Naive B cell (primary cell): ENCODE measurements at regions not wholly inside any gene's neighbourhood (a gene's known extent, or its start where the extent isn't known, plus 50 kb on each side); places are given as distances from the start of the nearest gene placed in this dataset.

Source experiments
- ATAC-seq, 2 donors: fragments of 150-1000 bp; cut with Tn5 transposase; 2 replicates each; pipeline ENCODE4 v1.10.0; 2021; ENCODE audit warnings: low read depth in 2 of 2, mild to moderate bottlenecking in 2 of 2, moderate library complexity in 2 of 2
- DNase-seq: peaks from one replicate; pipeline ENCODE4 v3.0.0; 2022
- H3K27ac Mint-ChIP-seq, 6 donors: one replicate each; pipeline ENCODE4 v1.8.0; 2020 to 2022; ENCODE audit warnings: mild to moderate bottlenecking in 6 of 6, mixed read lengths in 6 of 6, moderate library complexity in 5 of 6, inconsistent platforms in 2 of 6
- H3K27me3 Mint-ChIP-seq, 3 donors: one replicate each; pipeline ENCODE4 v1.8.0; 2021 to 2022; ENCODE audit warnings: mixed read lengths in 3 of 3, mild to moderate bottlenecking in 1 of 3
- H3K36me3 Mint-ChIP-seq, 2 donors: one replicate each; pipeline ENCODE4 v1.8.0; 2020 to 2022; ENCODE audit warnings: mixed read lengths in 2 of 2, inconsistent platforms in 1 of 2, mild to moderate bottlenecking in 1 of 2
- H3K4me1 Mint-ChIP-seq, 3 donors: one replicate each; pipeline ENCODE4 v1.8.0; 2020 to 2022; ENCODE audit warnings: mixed read lengths in 3 of 3, inconsistent platforms in 1 of 3, mild to moderate bottlenecking in 1 of 3, moderate library complexity in 1 of 3
- H3K4me3 Mint-ChIP-seq, 8 donors: one replicate each; pipeline ENCODE4 v1.8.0; 2020 to 2022; ENCODE audit warnings: mild to moderate bottlenecking in 8 of 8, mixed read lengths in 8 of 8, moderate library complexity in 8 of 8, inconsistent platforms in 2 of 8
- H3K9me3 Mint-ChIP-seq, 7 donors: one replicate each; pipeline ENCODE4 v1.8.0; 2020 to 2022; ENCODE audit warnings: mixed read lengths in 7 of 7, mild to moderate bottlenecking in 5 of 7, inconsistent platforms in 2 of 7, moderate library complexity in 1 of 7

DNA sequence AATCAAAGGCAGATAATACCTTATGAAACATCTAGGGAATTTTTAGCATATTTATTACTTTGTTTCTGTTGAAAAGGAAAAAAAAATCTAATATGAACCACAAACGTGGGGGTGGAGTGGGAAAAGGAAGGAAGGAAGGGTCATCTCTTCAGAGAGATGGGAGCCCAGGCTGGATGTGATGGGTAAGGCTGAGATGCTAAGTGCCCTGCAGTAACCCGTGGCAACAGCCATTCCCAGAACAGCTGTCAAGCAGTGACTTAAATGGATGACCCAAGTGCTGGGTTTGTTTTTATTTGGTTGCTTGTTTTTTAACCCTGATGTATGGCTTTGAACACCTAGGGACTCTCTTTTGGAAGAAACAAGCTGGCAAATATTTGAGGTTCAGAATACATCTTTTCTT, 50.7 kb upstream of the KLF7 start:
- Mint-ChIP-seq H3K27ac (no peak overlapping the region), H3K9me3 (peaks cover 0 to 6% (median 1%) of the 10 kb centered on the region in 7 donors), H3K36me3 (peaks cover 5 to 6% of the 10 kb centered on the region in 2 donors), H3K4me3 (no peak overlapping the region), H3K4me1 (no peaks in the 10 kb centered on the region), H3K27me3 (peaks cover 0 to 10% (median 0%) of the 10 kb centered on the region in 3 donors)
- no peak for ATAC-seq
- DNase-seq, result no peak

DNA sequence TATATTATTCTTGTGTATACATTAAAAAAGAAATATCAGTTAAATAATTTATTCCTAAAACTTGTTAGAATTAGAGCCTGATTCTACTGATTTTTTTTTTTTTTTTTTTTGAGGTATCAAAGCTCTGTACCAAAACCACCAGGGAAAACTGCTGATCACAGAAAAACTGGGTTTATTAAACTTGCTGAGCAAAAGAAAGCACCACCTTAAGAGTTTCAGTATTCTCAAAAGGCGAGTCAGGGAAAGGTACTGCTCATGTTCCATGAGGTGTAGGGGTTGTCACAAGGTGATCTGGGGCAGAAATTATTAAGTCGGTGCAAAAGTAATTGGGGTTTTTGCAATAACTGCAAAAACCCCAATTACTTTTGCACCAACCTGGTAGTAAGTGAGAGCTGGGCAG, 51.7 kb upstream of the KLF7 start:
- peaks cover 0 to 11% (median 4%) of the 10 kb centered on the region in 3 donors for H3K27me3 Mint-ChIP-seq
- ATAC-seq (no peak), DNase-seq (no peak)
- no peak overlapping the region for H3K4me3 Mint-ChIP-seq
- no peaks in the 10 kb centered on the region for H3K9me3 Mint-ChIP-seq
- no peak overlapping the region for H3K27ac Mint-ChIP-seq
- H3K4me1 Mint-ChIP-seq, result no peaks in the 10 kb centered on the region
- no peaks in the 10 kb centered on the region for H3K36me3 Mint-ChIP-seq

DNA sequence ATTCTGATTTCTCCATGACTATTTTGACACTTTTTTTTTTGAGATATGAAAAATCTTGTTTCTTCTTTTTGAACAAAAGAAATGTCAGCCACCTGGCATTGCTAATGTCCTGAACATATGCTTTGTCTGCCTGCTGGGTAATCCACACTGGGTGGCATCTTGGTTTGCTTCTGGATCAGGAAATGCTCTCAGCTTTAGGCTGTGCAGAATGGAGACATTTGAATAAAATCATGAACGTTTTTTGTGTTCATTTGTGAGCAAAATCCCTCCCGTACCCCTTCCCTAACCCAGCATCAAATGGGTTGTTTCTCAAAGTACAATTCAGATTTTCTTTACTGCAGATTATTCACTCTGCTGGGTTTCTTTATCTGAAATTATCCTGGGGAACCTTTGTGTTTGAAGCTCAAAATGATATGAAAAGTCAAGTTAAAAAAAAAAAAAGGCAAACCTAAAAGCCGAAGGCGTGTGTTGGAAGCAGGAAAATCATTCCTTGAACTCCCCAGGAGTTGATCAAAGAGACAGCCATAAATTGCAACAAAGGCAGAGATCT, 53.4 kb upstream of the KLF7 start:
- Mint-ChIP-seq H3K4me1 (no peaks in the 10 kb centered on the region), H3K9me3 (no peaks in the 10 kb centered on the region), H3K27ac (no peak overlapping the region), H3K27me3 (peaks cover 3 to 11% (median 10%) of the 10 kb centered on the region in 3 donors), H3K36me3 (no peaks in the 10 kb centered on the region), H3K4me3 (no peak overlapping the region)
- DNase-seq (no peak), ATAC-seq (no peak)

DNA sequence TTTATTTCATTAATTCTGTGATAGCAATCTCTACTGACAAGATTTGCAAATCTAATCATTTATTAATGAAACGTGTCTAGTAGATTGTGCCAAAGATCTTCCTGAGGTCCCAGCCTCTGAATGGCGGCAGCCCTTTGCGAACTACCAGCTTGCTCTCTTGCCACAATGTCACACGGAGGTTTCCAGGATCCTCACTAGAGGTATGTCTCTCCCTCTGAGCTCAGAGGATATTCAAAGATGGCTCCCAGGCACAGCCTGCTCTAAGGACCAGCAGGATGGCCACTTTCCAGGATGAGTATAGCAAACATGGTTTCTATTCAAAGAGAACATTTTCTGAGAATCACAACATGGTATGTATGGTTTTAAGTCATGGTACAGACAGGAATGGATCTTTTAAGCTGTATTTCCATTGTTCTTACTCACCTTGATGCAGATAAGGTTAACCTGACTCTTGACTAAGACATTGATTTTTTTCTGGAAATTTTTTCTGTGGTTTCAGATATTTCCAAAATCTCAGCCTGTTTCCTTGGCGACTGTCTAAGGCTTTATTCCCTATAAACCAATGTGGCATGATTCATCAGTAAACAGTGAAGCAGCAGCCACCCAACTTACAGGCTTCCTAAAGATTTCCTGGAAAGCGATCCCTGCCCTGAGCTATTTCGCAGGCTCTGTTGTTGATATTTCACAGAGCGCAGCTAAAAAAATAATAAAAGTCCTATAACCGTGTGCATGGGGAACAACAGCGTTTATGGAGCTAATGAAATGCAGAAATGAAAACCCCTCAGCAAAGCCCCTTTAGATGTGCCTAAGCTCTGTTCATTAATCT, 54.1 kb upstream of the KLF7 start:
- no peaks in the 10 kb centered on the region for H3K36me3 Mint-ChIP-seq
- DNase-seq (no peak), ATAC-seq (no peak)
- H3K27me3 Mint-ChIP-seq, result peaks cover 3 to 15% (median 10%) of the 10 kb centered on the region in 3 donors
- H3K4me1 Mint-ChIP-seq, result no peaks in the 10 kb centered on the region
- peak overlapping the region in 1 of 8 donors; percentile 22 for H3K4me3 Mint-ChIP-seq
- H3K9me3 Mint-ChIP-seq, result no peaks in the 10 kb centered on the region
- H3K27ac Mint-ChIP-seq, result peak overlapping the region in 1 of 6 donors; percentile 68

DNA sequence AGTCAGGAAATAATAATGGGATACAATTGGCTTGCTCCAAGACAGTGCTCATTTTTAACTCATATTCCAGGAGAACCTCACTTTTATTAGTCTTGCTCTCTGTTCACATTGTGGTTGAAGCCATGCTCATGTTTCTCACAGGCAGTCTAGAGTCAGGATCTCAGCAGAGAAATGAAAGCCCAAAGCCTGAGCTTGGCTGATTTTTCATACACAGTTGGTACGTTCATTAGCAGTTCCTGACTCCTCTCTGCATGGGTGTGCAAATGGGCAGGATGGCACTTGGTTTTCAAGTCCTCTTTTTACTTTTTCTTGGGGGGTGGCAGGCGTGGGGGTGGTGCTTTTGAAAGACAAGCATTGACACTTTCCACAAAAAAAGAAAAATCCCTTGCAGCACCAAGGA, 56.0 kb upstream of the KLF7 start:
- no peaks in the 10 kb centered on the region for H3K36me3 Mint-ChIP-seq
- DNase-seq, result no peak
- no peaks in the 10 kb centered on the region for H3K4me1 Mint-ChIP-seq
- no peak overlapping the region for H3K4me3 Mint-ChIP-seq
- H3K27ac Mint-ChIP-seq, result no peak overlapping the region
- ATAC-seq, result no peak
- H3K9me3 Mint-ChIP-seq, result no peaks in the 10 kb centered on the region
- H3K27me3 Mint-ChIP-seq, result peaks cover 8 to 15% (median 10%) of the 10 kb centered on the region in 3 donors

DNA sequence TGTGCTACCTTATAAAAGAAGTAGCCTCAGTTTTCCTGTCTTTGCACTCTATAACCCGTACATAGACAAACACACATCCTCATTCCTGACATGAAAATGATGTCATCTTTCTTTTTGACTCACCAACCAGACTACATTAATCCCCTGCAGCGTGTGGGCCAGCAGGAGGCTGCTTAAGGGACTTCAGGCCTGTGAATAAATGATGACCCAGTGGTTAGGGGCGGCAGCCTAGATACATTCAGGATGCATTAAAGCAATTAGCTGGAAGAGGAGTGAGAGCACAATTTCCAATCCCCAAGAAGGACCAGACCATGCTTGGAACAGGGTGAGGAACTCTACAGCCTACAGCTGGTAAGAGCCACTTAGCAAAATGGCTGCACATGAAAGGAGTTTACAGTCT, 57.3 kb upstream of the KLF7 start:
- H3K4me1 Mint-ChIP-seq, result no peaks in the 10 kb centered on the region
- H3K27me3 Mint-ChIP-seq, result peaks cover 8 to 18% (median 10%) of the 10 kb centered on the region in 3 donors
- ATAC-seq (no peak), DNase-seq (no peak)
- H3K4me3 Mint-ChIP-seq, result no peak overlapping the region
- H3K27ac Mint-ChIP-seq, result no peak overlapping the region
- H3K9me3 Mint-ChIP-seq, result no peaks in the 10 kb centered on the region
- H3K36me3 Mint-ChIP-seq, result no peaks in the 10 kb centered on the region

DNA sequence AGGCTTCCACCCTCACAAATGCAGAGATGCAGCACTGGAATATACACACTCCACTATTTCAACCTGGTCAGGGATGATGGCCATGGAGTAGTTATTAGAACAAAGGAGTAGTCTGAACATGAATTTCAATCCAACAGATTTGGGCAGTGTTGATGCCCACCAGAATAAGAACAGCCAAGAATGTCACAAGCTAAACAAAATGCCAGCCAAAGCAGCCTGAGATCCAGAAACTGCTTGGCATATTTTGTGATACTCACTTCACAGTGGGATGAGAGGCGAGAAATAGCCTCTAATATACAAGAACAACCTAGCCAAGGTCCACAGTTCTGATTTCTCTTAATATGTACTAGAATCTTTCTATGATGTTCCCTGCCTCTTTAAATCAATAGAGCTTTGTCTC, 58.6 kb upstream of the KLF7 start:
- Mint-ChIP-seq H3K4me1 (no peaks in the 10 kb centered on the region), H3K4me3 (no peak overlapping the region), H3K27ac (no peak overlapping the region), H3K36me3 (peaks cover 3 to 6% of the 10 kb centered on the region in 2 donors), H3K9me3 (peaks cover 0 to under 1% (median 0%) of the 10 kb centered on the region in 7 donors), H3K27me3 (peaks cover 8 to 23% (median 10%) of the 10 kb centered on the region in 3 donors)
- ATAC-seq, result no peak
- DNase-seq, result no peak

DNA sequence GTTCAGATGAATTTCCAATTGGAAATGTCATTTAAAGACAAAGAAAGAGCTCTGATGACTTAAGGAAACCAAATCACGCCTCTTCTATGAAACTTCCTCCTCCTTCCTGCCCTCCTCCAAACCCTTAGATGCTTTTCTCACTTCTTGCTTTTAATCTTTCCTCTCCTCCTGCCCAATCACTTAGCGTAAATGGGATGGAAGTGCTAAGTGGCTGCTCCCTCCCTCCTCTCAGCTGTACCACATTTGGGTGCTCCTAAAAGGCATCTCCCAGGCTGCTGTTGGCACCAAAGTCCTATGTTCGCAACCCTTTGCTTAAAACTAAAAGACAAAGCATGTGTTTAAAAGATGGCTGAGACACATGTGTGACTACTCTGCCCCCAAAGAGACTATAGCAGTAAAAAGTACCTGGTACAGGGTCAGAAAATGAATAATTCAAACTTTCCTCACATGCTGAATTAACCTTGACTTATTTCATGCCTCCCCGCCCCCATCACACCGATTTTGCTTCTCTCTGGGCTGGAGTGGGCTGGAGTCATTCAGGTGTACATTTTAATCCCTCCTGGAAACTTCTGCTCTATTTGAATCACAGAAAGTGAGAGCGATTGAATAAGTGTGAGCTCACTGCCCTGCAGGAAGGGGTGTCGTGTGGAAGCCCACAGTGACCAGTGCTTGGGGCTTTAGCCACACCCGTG, 59.2 kb upstream of the KLF7 start:
- Mint-ChIP-seq H3K36me3 (peaks cover 3 to 12% of the 10 kb centered on the region in 2 donors), H3K4me3 (peak overlapping the region in 1 of 8 donors; percentile 16), H3K9me3 (peaks cover 0 to 5% (median 0%) of the 10 kb centered on the region in 7 donors), H3K27me3 (peaks cover 8 to 23% (median 10%) of the 10 kb centered on the region in 3 donors), H3K4me1 (no peaks in the 10 kb centered on the region), H3K27ac (peak overlapping the region in 1 of 6 donors; percentile 39)
- ATAC-seq (no peak), DNase-seq (no peak)

DNA sequence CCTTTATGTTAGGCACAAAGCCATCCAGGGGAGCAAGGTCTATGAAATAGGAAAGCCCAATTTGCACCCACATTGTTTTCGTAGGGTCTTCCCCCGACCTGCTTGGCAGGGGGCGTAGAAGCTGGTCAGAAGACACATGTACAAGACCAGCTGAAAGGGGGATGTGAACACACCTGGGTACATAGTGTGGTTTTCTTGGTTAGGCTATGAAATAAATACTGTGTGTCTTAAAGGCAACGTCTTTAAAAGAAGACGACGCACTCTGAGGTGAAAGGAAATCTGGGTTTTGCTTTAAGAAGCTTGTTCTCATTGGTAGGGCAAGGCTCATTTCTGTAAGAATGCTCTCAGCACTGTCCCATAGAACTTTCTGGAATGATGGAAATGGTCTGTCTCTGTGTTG, 60.0 kb upstream of the KLF7 start:
- ATAC-seq, result no peak
- H3K27me3 Mint-ChIP-seq, result peaks cover 8 to 23% (median 10%) of the 10 kb centered on the region in 3 donors
- H3K4me3 Mint-ChIP-seq, result no peak overlapping the region
- H3K4me1 Mint-ChIP-seq, result peaks cover 4 to 7% (median 6%) of the 10 kb centered on the region in 3 donors
- peaks cover 8 to 12% of the 10 kb centered on the region in 2 donors for H3K36me3 Mint-ChIP-seq
- no peak for DNase-seq
- peaks cover 0 to 5% (median 0%) of the 10 kb centered on the region in 7 donors for H3K9me3 Mint-ChIP-seq
- no peak overlapping the region for H3K27ac Mint-ChIP-seq

DNA sequence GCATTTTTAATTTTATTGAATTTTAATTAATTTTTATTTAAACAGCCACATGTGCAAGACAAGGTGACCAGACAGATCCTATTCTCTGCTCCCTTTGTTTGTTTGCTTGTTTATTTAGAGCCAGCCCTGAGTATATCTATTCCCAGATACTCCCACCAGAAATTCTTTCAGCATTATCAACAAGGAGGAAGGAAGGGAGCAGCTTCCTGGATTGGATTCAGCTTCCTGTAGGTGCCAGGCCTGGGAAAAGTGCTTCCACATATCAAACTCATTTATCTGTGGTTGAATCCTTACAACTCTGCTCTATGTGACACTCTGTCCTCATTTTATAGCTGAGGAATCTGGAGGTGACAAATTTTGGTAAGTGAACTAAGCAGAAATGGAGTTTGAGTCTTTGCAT, 60.5 kb upstream of the KLF7 start:
- H3K27ac Mint-ChIP-seq, result no peak overlapping the region
- H3K27me3 Mint-ChIP-seq, result peaks cover 8 to 21% (median 10%) of the 10 kb centered on the region in 3 donors
- H3K36me3 Mint-ChIP-seq, result peaks cover 9 to 12% of the 10 kb centered on the region in 2 donors
- DNase-seq (no peak), ATAC-seq (no peak)
- peaks cover 0 to 5% (median 0%) of the 10 kb centered on the region in 7 donors for H3K9me3 Mint-ChIP-seq
- peaks cover 4 to 10% (median 7%) of the 10 kb centered on the region in 3 donors for H3K4me1 Mint-ChIP-seq
- no peak overlapping the region for H3K4me3 Mint-ChIP-seq

DNA sequence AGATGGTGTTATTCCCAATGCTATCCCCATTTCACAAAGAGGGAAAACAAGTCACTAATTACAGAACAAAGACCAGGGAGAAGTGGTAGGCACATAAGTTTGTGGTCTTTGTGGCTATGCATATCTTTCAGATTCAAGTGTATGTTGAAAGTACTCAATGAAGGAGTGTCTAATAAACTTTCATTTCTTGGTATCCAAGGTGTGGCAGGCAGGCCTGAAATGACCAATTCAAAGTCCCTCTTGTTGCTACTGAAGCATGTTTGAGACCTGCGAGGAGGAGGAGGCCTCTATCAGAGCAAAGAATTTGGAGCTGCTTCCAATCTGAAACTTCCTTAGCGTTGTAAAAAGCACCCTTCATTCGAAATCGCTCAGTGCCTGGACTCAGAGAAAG, 60.9 kb upstream of the KLF7 start:
- peaks cover 4 to 14% (median 7%) of the 10 kb centered on the region in 3 donors for H3K4me1 Mint-ChIP-seq
- H3K27me3 Mint-ChIP-seq, result peaks cover 8 to 18% (median 10%) of the 10 kb centered on the region in 3 donors
- H3K9me3 Mint-ChIP-seq, result peaks cover 0 to 5% (median 0%) of the 10 kb centered on the region in 7 donors
- no peak overlapping the region for H3K27ac Mint-ChIP-seq
- H3K36me3 Mint-ChIP-seq, result peaks cover 9 to 12% of the 10 kb centered on the region in 2 donors
- ATAC-seq (no peak), DNase-seq (no peak)
- H3K4me3 Mint-ChIP-seq, result no peak overlapping the region

DNA sequence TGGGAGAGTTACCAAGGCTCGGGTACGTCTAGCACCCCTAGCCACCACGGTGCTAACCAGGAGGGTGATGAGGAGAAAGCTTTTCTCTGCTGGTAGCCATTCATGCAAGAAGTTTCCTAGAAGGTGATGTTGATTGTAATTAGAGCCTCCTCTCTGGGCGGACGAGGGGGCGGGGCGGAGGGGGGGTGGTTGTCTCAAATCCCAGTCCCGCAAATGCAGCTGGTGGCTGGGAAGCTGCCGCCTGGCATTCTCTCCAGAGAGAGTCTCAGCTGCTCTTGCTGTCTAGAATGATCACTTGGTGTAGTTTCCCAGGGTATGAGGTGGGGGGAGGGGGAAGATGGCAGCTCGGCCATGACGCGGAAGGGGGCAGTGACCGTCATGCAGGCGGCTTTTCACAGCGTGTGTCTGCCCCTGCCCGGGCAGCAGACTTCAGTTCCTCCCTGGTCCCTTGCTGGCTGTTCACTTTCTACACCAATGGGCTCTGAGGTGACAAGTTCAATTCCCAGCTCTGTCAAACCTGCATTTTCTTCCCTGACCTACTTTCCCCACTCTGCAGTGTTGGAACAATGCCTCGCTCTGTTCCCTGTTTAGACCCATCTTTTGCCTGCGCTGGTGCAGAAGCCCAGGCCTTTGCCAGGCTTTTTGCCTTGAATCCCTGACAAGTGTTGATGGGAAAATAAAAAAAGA, 61.5 kb upstream of the KLF7 start:
- no peak overlapping the region for H3K4me3 Mint-ChIP-seq

DNA sequence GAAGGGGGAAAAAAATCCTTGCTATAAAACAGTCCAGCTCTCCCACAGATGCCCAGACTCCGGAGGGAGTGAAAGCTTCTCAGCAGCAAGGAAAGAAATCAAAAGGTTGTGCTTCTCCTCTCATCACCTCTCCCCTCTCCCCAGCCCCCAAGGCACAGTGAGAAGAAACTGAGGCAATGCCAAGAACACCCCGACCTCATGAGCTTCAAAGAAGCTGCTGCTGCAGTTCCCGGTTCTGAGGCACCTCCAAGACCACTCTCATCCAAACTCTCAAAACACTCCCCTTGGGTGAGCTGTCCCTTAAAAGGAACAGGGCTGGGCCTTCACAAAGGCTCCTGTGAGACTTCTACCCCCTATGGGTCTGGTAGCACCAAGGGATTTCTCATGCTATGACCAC, 62.0 kb upstream of the KLF7 start:
- ATAC-seq, result no peak
- Mint-ChIP-seq H3K36me3 (peaks cover 9 to 12% of the 10 kb centered on the region in 2 donors), H3K9me3 (peaks cover 0 to 5% (median 0%) of the 10 kb centered on the region in 7 donors), H3K4me3 (no peak overlapping the region), H3K27ac (no peak overlapping the region), H3K27me3 (peaks cover 3 to 18% (median 8%) of the 10 kb centered on the region in 3 donors), H3K4me1 (peaks cover 4 to 17% (median 7%) of the 10 kb centered on the region in 3 donors)
- DNase-seq, result no peak

More for the DNA sequence above, 61.5 kb upstream of the KLF7 start:
- ATAC-seq, result no peak
- Mint-ChIP-seq H3K4me1 (peaks cover 4 to 17% (median 7%) of the 10 kb centered on the region in 3 donors), H3K9me3 (peaks cover 0 to 5% (median 0%) of the 10 kb centered on the region in 7 donors), H3K27me3 (peaks cover 8 to 18% (median 9%) of the 10 kb centered on the region in 3 donors), H3K36me3 (peaks cover 9 to 12% of the 10 kb centered on the region in 2 donors), H3K27ac (peak overlapping the region in 1 of 6 donors; percentile 16)
- DNase-seq, result no peak
